HepG2 (cell line): ENCODE measurements at regions not wholly inside any gene's neighbourhood (a gene's known extent, or its start where the extent isn't known, plus 50 kb on each side); places are given as distances from the start of the nearest gene placed in this dataset.

Source experiments
- BCL6 ChIP-seq: IDR thresholded peaks from 2 replicates; pipeline ENCODE4 v1.6.1; 2016; ENCODE audit warnings: missing genetic modification reagents, missing compliant biosample characterization
- GABPA ChIP-seq, 2 experiments: IDR thresholded peaks; 2 replicates each; pipeline ENCODE4 v1.6.1; 2011 to 2016; ENCODE audit warnings: low read depth in 2 of 2, low read length in 1 of 2, missing biosample characterization in 1 of 2, missing genetic modification characterization in 1 of 2
- POLR2A ChIP-seq, 2 experiments: IDR thresholded peaks; 2 replicates each; pipeline ENCODE4 v1.6.1; 2011; ENCODE audit warnings: low read depth in 2 of 2, low read length in 2 of 2, mild to moderate bottlenecking in 1 of 2, moderate library complexity in 1 of 2; ENCODE audit not compliant: insufficient read depth in 1 of 2
- REPIN1 ChIP-seq: sonication (generic); formaldehyde crosslinking; IDR thresholded peaks from 2 replicates; pipeline ENCODE4 v1.8.0; 2022; ENCODE audit warnings: missing genetic modification reagents, low read depth, mild to moderate bottlenecking, borderline replicate concordance
- RFX1 ChIP-seq: fragments of 450-650 bp; IDR thresholded peaks from 2 replicates; pipeline ENCODE4 v1.6.1; 2017
- TCF12 ChIP-seq, 2 experiments: fragments of 450-650 bp in 1 of 2; sonication (generic) in 1 of 2; formaldehyde crosslinking in 1 of 2; IDR thresholded peaks; 2 replicates each; pipeline versions ENCODE4 v1.6.1 to v1.8.0; 2017 to 2022; ENCODE audit warnings: antibody characterized with exemption in 1 of 2, mild to moderate bottlenecking in 1 of 2, missing genetic modification reagents in 1 of 2, moderate library complexity in 1 of 2
- YY1 ChIP-seq: IDR thresholded peaks from 2 replicates; pipeline ENCODE4 v1.6.1; 2011; ENCODE audit warnings: low read length, low read depth, moderate library complexity, mild to moderate bottlenecking; ENCODE audit not compliant: insufficient read depth, insufficient replicate concordance
- ZNF317 ChIP-seq: sonication (generic); formaldehyde crosslinking; IDR thresholded peaks from 2 replicates; pipeline ENCODE4 v1.5.0; 2020; ENCODE audit warnings: mild to moderate bottlenecking, missing genetic modification reagents
- TF ChIP-seq, protein P1 (sequence below): sonication (generic); formaldehyde crosslinking; IDR thresholded peaks from 2 replicates; pipeline ENCODE4 v1.5.0; 2020; ENCODE audit warnings: mild to moderate bottlenecking, missing genetic modification reagents, moderate library complexity

- TF ChIP-seq BCL6 (CRISPR knock-in tag), result no peak
- TF ChIP-seq, protein P1, sequence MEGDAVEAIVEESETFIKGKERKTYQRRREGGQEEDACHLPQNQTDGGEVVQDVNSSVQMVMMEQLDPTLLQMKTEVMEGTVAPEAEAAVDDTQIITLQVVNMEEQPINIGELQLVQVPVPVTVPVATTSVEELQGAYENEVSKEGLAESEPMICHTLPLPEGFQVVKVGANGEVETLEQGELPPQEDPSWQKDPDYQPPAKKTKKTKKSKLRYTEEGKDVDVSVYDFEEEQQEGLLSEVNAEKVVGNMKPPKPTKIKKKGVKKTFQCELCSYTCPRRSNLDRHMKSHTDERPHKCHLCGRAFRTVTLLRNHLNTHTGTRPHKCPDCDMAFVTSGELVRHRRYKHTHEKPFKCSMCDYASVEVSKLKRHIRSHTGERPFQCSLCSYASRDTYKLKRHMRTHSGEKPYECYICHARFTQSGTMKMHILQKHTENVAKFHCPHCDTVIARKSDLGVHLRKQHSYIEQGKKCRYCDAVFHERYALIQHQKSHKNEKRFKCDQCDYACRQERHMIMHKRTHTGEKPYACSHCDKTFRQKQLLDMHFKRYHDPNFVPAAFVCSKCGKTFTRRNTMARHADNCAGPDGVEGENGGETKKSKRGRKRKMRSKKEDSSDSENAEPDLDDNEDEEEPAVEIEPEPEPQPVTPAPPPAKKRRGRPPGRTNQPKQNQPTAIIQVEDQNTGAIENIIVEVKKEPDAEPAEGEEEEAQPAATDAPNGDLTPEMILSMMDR, result no peak
- no peak for TF ChIP-seq REPIN1 (CRISPR knock-in tag)
- no peak for TF ChIP-seq RFX1
- TF ChIP-seq TCF12 (IDR thresholded peaks at IDR 0.05), result no peak
- TF ChIP-seq TCF12 (CRISPR knock-in tag; IDR thresholded peaks at IDR 0.05), result no peak
- no peak for TF ChIP-seq YY1
- TF ChIP-seq ZNF317 (CRISPR knock-in tag), result no peak
- no peak for TF ChIP-seq GABPA (IDR thresholded peaks at IDR 0.05; ENCODE audit: low read depth, low read length)
- no peak for TF ChIP-seq GABPA (CRISPR knock-in tag; IDR thresholded peaks at IDR 0.05; ENCODE audit: low read depth)
- TF ChIP-seq POLR2A (IDR thresholded peaks at IDR 0.05; ENCODE audit: insufficient read depth in 1 of 2, low read depth in 2 of 2, low read length in 2 of 2), result no peak
Measured at GRCh38 chr14:27026097-27026496, 428.3 kb upstream of the NOVA1 start.
